Inflammatory macrophage (primary cell): ENCODE measurements at regions not wholly inside any gene's neighbourhood (a gene's known extent, or its start where the extent isn't known, plus 50 kb on each side); places are given as distances from the start of the nearest gene placed in this dataset.

Experiments
- DNase-seq, 2 donors: peaks; one replicate each; pipeline ENCODE4 v3.0.0-alpha.2; 2020 to 2022

- no peak for DNase-seq
Measured at GRCh38 chr14:66072190-66073084, 413.7 kb upstream of the CCDC196 start.

- DNase-seq, result no peak
Measured at GRCh38 chr14:66074537-66074936, 411.6 kb upstream of the CCDC196 start.

GRCh38 chr14:66076176-66076575, 410.0 kb upstream of the CCDC196 start:
- DNase-seq, result no peak

GRCh38 chr14:66078006-66078405, 408.2 kb upstream of the CCDC196 start:
- DNase-seq, result no peak

- DNase-seq, result peak in 1 of 2 donors; percentile 4
Measured at GRCh38 chr14:66081594-66082376, 404.4 kb upstream of the CCDC196 start.

GRCh38 chr14:66085224-66085623, 400.9 kb upstream of the CCDC196 start:
- DNase-seq, result no peak

GRCh38 chr14:66085665-66086064, 400.5 kb upstream of the CCDC196 start:
- DNase-seq, result no peak

- no peak for DNase-seq
Measured at GRCh38 chr14:66087231-66087630, 398.9 kb upstream of the CCDC196 start.

GRCh38 chr14:66088656-66089055, 397.5 kb upstream of the CCDC196 start:
- DNase-seq, result no peak

- DNase-seq, result peak; percentile 21 to 45
Measured at GRCh38 chr14:66092206-66092605, 394.0 kb upstream of the CCDC196 start.

GRCh38 chr14:66092748-66093147, 393.4 kb upstream of the CCDC196 start:
- DNase-seq, result no peak

GRCh38 chr14:66094001-66094727, 392.0 kb upstream of the CCDC196 start:
- no peak for DNase-seq

GRCh38 chr14:66099451-66099850, 386.7 kb upstream of the CCDC196 start:
- no peak for DNase-seq

- no peak for DNase-seq
Measured at GRCh38 chr14:66099931-66100330, 386.2 kb upstream of the CCDC196 start.

- no peak for DNase-seq
Measured at GRCh38 chr14:66101662-66102061, 384.5 kb upstream of the CCDC196 start.

- no peak for DNase-seq
Measured at GRCh38 chr14:66104486-66104885, 381.7 kb upstream of the CCDC196 start.

- DNase-seq, result no peak
Measured at GRCh38 chr14:66105815-66106214, 380.4 kb upstream of the CCDC196 start.

GRCh38 chr14:66109426-66109825, 376.7 kb upstream of the CCDC196 start:
- no peak for DNase-seq

GRCh38 chr14:66111891-66112290, 374.3 kb upstream of the CCDC196 start:
- no peak for DNase-seq

- DNase-seq, result no peak
Measured at GRCh38 chr14:66114071-66114470, 372.1 kb upstream of the CCDC196 start.

GRCh38 chr14:66115740-66116502, 370.2 kb upstream of the CCDC196 start:
- DNase-seq, result no peak

- DNase-seq, result no peak
Measured at GRCh38 chr14:66116732-66117131, 369.4 kb upstream of the CCDC196 start.
